Activated B cell treated with CpG ODN at 0.5 μM for 24 hours (primary cell): ENCODE measurements at regions not wholly inside any gene's neighbourhood (a gene's known extent, or its start where the extent isn't known, plus 50 kb on each side); places are given as distances from the start of the nearest gene placed in this dataset.

Source experiments
- ATAC-seq: fragments of 200-7000 bp; cut with Tn5 transposase; one replicate; pipeline ENCODE4 v1.10.0; 2021; ENCODE audit warnings: low read depth, mild to moderate bottlenecking, moderate library complexity
- CTCF ChIA-PET: fragments of 350-600 bp; sonication (Branson Sonifier 250); formaldehyde crosslinking; loops from one replicate; lab custom pipeline; 2021; ENCODE audit warnings: antibody characterized with exemption; lab: Charles Lee
- POLR2A ChIA-PET: fragments of 350-600 bp; sonication (Branson Sonifier 250); formaldehyde crosslinking; loops from one replicate; lab custom pipeline; 2021; ENCODE audit warnings: antibody characterized with exemption; lab: Charles Lee
- DNase-seq: peaks from one replicate; pipeline ENCODE4 v3.0.0; 2022
- H3K27ac Mint-ChIP-seq: one replicate; pipeline ENCODE4 v1.8.0; 2020; ENCODE audit warnings: mixed read lengths
- H3K27me3 Mint-ChIP-seq: one replicate; pipeline ENCODE4 v1.8.0; 2021; ENCODE audit warnings: mixed read lengths
- H3K36me3 Mint-ChIP-seq: one replicate; pipeline ENCODE4 v1.8.0; 2021; ENCODE audit warnings: low read depth, mixed read lengths
- H3K4me1 Mint-ChIP-seq: one replicate; pipeline ENCODE4 v1.8.0; 2021; ENCODE audit warnings: mixed read lengths
- H3K4me3 Mint-ChIP-seq: one replicate; pipeline ENCODE4 v1.8.0; 2020; ENCODE audit warnings: mild to moderate bottlenecking, mixed read lengths
- H3K9me3 Mint-ChIP-seq: one replicate; pipeline ENCODE4 v1.8.0; 2020; ENCODE audit warnings: mixed read lengths
- intact Hi-C: fragments of 100-400 bp; cut with micrococcal nuclease; formaldehyde crosslinking; loops from one replicate; pipeline ENCODE4 v1.15.1; 2024
- TF ChIP-seq, protein P1 (sequence below): fragments of 200-600 bp; IDR thresholded peaks from one replicate; pipeline ENCODE4 v1.8.0; 2022; ENCODE audit warnings: antibody characterized with exemption, mild to moderate bottlenecking

DNA sequence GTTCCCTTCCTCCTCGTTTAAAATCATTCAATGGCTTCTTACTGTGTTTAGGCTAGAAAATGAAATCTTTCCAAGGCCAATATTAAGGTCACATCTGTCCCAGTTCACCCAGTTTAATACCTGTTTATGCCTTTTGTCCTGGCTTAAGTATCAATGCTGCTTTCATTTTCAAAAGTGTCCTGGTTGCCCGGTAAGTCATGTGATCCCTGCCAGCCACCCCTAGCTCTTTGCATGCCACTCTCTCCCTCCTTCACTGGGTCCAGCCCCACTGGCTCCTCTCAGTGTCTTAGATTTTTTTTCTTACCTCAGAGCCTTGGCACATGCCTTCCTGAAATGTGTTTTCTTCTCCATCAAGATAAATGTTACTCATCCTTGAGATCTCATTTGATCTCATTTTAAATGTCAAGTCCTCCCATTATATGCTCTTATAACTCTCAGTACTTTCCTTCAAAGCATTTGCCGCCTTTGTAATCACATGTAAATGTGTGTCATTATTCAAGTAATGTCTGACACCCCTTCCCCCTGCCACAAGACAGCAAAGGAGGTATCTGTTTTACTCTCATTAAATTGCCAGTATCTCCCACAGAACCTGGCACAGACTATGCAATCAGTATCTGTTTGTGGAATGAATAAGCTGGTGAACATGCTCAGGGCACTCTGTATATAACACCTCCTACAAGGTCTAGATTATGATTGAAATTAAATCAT is 472.5 kb upstream of the RPS6KA3 start:
- H3K27me3 Mint-ChIP-seq: peaks cover 3% of the 10 kb centered on the region
- intact Hi-C loops: no loop called here
- no peaks in the 10 kb centered on the region for H3K36me3 Mint-ChIP-seq
- no peak overlapping the region for H3K27ac Mint-ChIP-seq
- no peak overlapping the region for H3K4me3 Mint-ChIP-seq
- ATAC-seq (no peak), DNase-seq (no peak)
- POLR2A ChIA-PET: no interaction called here
- TF ChIP-seq, protein P1, sequence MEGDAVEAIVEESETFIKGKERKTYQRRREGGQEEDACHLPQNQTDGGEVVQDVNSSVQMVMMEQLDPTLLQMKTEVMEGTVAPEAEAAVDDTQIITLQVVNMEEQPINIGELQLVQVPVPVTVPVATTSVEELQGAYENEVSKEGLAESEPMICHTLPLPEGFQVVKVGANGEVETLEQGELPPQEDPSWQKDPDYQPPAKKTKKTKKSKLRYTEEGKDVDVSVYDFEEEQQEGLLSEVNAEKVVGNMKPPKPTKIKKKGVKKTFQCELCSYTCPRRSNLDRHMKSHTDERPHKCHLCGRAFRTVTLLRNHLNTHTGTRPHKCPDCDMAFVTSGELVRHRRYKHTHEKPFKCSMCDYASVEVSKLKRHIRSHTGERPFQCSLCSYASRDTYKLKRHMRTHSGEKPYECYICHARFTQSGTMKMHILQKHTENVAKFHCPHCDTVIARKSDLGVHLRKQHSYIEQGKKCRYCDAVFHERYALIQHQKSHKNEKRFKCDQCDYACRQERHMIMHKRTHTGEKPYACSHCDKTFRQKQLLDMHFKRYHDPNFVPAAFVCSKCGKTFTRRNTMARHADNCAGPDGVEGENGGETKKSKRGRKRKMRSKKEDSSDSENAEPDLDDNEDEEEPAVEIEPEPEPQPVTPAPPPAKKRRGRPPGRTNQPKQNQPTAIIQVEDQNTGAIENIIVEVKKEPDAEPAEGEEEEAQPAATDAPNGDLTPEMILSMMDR: no peak
- no peaks in the 10 kb centered on the region for H3K4me1 Mint-ChIP-seq
- H3K9me3 Mint-ChIP-seq: no peaks in the 10 kb centered on the region
- CTCF ChIA-PET: no interaction called here

DNA sequence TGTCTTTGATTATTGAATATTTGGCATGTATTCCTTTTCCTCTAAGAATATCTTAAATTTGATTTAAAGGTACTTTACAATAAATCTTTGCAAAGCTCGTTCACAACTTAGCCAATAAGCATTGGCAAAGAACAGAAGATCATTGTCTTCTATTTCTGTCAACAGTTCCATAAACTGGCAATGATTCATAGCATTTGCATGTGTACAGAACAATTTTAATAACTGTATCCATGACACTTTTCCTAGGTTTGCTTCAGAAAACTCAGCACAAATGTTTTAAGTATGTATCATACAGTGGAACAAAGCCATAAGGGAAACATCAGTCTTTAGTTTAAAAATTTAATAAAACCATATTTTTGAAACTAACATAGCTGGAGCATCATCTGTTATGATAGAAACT is 462.7 kb upstream of the RPS6KA3 start:
- Mint-ChIP-seq H3K4me1 (no peaks in the 10 kb centered on the region), H3K27ac (no peak overlapping the region), H3K4me3 (no peak overlapping the region), H3K9me3 (no peaks in the 10 kb centered on the region), H3K27me3 (no peaks in the 10 kb centered on the region), H3K36me3 (no peaks in the 10 kb centered on the region)
- TF ChIP-seq, protein P1: no peak
- CTCF ChIA-PET: no interaction called here
- POLR2A ChIA-PET: no interaction called here
- intact Hi-C loops: no loop called here
- ATAC-seq (no peak), DNase-seq (no peak)

DNA sequence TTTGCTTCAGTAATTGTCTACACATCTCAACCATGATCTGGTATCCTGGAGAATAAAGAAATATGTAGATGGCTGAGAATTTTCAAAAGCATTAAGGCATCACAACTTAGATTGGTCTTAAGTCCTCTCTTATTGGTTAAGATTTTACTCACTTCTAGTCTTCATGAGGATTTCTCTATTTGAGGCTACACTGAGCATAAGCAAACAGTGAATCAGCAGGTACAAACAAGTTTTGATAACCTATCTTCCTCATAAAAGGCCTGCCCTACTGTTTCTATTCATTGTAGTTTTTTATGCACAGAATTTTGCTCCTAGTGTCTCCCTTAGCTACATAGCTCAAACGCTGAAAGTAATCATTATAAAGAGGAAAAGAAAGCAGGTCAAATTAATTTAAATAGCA is 460.7 kb upstream of the RPS6KA3 start:
- Mint-ChIP-seq H3K36me3 (no peaks in the 10 kb centered on the region), H3K27me3 (no peaks in the 10 kb centered on the region), H3K27ac (no peak overlapping the region), H3K4me3 (no peak overlapping the region), H3K9me3 (no peaks in the 10 kb centered on the region), H3K4me1 (no peaks in the 10 kb centered on the region)
- POLR2A ChIA-PET: no interaction called here
- CTCF ChIA-PET: no interaction called here
- ATAC-seq (no peak), DNase-seq (no peak)
- TF ChIP-seq, protein P1: no peak
- intact Hi-C loops: no loop called here

DNA sequence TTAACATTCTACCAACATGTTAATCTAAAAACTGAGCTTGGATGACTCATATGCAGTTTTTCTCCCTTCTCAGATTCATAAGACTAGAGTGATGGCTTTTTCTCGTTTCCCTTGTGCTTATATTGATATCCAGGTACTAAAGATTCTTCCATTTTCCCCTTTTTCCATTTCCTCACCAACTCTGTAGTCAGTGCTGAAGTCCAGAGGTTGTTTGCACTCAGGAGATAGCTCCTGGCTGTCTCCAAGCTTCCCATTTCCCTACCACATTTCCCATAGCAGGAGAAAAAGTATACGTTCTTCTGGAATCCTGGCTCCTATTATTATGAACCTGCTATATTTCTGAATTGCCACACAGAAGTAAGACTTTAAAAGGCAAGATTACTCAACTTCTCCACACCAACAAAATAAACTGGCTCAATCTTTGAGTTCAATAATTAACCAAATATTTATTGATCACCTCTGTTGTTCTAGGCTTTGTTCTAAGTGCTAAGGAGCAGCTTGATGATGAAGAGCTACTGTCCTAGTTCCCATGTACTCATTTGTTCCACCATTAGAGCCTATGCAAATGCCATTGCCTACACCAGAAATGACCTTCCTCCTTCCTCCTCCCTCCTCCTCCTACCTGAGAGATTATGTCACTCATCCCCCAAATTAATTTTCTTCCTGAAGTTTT is 454.4 kb upstream of the RPS6KA3 start:
- no peak overlapping the region for H3K27ac Mint-ChIP-seq
- ATAC-seq: no peak
- no peaks in the 10 kb centered on the region for H3K36me3 Mint-ChIP-seq
- TF ChIP-seq, protein P1: no peak
- H3K4me3 Mint-ChIP-seq: no peak overlapping the region
- no peak for DNase-seq
- no peaks in the 10 kb centered on the region for H3K4me1 Mint-ChIP-seq
- intact Hi-C loops: no loop called here
- peaks cover 2% of the 10 kb centered on the region for H3K9me3 Mint-ChIP-seq
- no peaks in the 10 kb centered on the region for H3K27me3 Mint-ChIP-seq
- CTCF ChIA-PET: no interaction called here
- POLR2A ChIA-PET: no interaction called here

DNA sequence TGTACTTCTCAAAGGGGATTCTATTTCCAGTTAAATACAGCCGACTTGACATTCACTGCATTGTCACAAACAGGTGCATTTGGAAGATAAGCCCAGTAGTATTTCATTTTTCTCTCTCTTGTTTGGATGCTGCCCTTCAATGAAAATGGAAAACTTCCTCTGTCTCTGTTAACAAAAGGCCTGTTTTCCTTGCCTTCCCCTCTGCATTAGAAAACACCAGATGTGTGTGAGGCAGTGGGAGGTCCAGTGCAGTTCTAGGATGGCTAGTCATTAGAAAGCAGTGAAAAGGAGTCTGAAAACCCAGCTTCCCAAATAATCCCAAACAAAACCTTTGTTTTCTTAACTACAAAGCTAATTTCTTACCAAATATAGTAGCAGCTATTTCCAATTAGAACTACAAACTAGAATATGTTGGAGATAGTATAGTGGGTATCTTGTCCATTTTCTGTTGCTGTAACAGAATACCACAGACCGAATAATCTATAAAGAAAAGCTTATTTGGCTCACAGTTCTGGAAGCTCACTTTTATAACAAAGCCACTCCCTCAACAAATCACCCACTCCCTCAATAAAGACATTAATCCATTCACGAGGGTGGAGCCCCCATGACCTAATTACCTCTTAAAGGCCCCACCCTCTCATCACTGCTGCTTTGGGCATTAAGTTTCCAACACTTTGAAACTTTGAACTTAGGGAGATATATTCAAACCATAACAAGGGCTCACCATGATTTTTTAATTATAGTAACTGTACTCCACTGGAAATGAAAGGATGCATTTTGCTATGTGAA is 452.1 kb upstream of the RPS6KA3 start:
- H3K36me3 Mint-ChIP-seq: no peaks in the 10 kb centered on the region
- no peak overlapping the region for H3K4me3 Mint-ChIP-seq
- TF ChIP-seq, protein P1: no peak
- intact Hi-C loops: no loop called here
- ATAC-seq (no peak), DNase-seq (no peak)
- no peaks in the 10 kb centered on the region for H3K4me1 Mint-ChIP-seq
- H3K27ac Mint-ChIP-seq: no peak overlapping the region
- POLR2A ChIA-PET: no interaction called here
- CTCF ChIA-PET: no interaction called here
- H3K9me3 Mint-ChIP-seq: peaks cover 2% of the 10 kb centered on the region
- no peaks in the 10 kb centered on the region for H3K27me3 Mint-ChIP-seq
